ENCODE measurements at regions not wholly inside any gene's neighbourhood (a gene's known extent, or its start where the extent isn't known, plus 50 kb on each side); places are given as distances from the start of the nearest gene placed in this dataset.

DNA sequence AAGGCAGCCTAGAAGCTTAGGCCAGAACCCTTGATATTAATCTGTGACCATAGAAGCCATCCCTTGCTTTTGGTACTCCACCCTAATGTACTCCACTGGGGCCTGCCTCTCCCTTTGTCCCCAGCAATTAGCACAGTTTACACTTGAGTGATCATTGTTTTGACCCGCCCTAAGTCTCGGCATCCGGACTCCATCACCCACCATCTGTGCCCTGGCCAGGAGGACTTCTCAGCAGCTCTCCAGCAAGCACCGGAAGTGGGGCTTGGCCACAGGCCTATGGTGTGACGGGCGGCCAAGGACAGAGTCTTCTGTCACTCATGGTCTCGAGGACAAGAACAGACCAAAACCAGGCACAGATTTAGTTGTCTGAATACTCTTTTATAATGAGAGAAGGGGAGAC lies 126.5 kb upstream of the NTF3 start:
- POLR2A ChIA-PET: no interaction called here
- Mint-ChIP-seq H3K9me3 (no peaks in the 10 kb centered on the region), H3K4me3 (no peak overlapping the region), H3K4me1 (ENCODE audit: low read depth) (no peaks in the 10 kb centered on the region), H3K27ac (no peak overlapping the region), H3K27me3 (peaks cover 6% of the 10 kb centered on the region), H3K36me3 (ENCODE audit: low read depth) (no peaks in the 10 kb centered on the region)
- TF ChIP-seq, protein P1, sequence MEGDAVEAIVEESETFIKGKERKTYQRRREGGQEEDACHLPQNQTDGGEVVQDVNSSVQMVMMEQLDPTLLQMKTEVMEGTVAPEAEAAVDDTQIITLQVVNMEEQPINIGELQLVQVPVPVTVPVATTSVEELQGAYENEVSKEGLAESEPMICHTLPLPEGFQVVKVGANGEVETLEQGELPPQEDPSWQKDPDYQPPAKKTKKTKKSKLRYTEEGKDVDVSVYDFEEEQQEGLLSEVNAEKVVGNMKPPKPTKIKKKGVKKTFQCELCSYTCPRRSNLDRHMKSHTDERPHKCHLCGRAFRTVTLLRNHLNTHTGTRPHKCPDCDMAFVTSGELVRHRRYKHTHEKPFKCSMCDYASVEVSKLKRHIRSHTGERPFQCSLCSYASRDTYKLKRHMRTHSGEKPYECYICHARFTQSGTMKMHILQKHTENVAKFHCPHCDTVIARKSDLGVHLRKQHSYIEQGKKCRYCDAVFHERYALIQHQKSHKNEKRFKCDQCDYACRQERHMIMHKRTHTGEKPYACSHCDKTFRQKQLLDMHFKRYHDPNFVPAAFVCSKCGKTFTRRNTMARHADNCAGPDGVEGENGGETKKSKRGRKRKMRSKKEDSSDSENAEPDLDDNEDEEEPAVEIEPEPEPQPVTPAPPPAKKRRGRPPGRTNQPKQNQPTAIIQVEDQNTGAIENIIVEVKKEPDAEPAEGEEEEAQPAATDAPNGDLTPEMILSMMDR (IDR thresholded peaks at IDR 0.05): no peak
- H3K9me3 ChIP-seq (ENCODE audit: control insufficient read depth in 1 of 2, insufficient read depth in 1 of 2, low read length in 2 of 2): peaks cover 0 to 3% of the 10 kb centered on the region in 2 experiments
- H3K27ac ChIP-seq (ENCODE audit: low read depth in 1 of 2, low read length in 2 of 2): no peak overlapping the region
- no peak overlapping the region for H3K4me3 ChIP-seq (ENCODE audit: low read length)
- CTCF ChIA-PET: no interaction called here
- intact Hi-C loops (cut with DNase I, micrococcal nuclease): no loop called here
- ATAC-seq (ENCODE audit: poor library complexity): no peak
- peaks cover 0 to 6% of the 10 kb centered on the region in 2 experiments for H3K27me3 ChIP-seq (ENCODE audit: control insufficient read depth in 1 of 2, insufficient read depth in 2 of 2, low read length in 2 of 2)
- no peaks in the 10 kb centered on the region for H3K4me1 ChIP-seq (ENCODE audit: insufficient read depth, low read length)
- DNase-seq: no peak
- H3K36me3 ChIP-seq (ENCODE audit: insufficient read depth, low read length): no peaks in the 10 kb centered on the region

DNA sequence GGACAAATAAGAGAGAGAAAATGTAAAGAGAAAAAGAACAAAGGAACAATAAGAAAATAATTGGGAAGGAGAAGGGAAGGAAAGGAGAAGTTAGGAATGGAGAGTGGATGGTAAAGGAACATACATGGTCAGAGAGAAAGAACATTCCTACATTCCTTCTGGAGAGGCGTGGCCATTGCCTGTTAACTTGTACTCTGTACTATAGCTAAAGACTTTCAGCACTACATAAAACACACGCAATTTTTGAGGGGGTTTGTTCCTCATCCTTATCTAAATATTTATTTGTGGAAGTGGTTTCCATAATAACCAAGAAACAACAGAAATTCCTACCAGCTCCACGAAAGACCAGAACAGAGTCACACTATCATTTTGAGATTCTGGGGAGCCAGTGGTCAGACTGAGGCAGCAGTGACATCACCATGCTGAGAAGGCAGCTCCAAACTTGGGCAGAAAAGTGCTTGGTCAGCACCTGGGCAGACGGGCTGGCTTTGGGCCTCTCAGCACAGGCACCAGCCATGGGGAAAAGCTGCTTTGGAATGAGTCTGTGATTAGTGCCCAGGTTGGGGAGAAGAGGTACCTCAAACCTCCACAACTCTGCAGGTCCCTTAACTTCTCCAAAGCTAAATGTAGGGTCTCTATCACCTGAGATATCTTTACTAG lies 125.9 kb upstream of the NTF3 start:
- ChIA-PET CTCF (no interaction called here), POLR2A (no interaction called here)
- ATAC-seq (ENCODE audit: poor library complexity): no peak
- H3K27me3 Mint-ChIP-seq: peaks cover 6% of the 10 kb centered on the region
- no peaks in the 10 kb centered on the region for H3K4me1 ChIP-seq (ENCODE audit: insufficient read depth, low read length)
- no peaks in the 10 kb centered on the region for H3K36me3 ChIP-seq (ENCODE audit: insufficient read depth, low read length)
- H3K4me3 ChIP-seq (ENCODE audit: low read length): no peak overlapping the region
- DNase-seq: no peak
- no peak overlapping the region for H3K4me3 Mint-ChIP-seq
- intact Hi-C loops (cut with DNase I, micrococcal nuclease): no loop called here
- no peak overlapping the region for H3K27ac ChIP-seq (ENCODE audit: low read depth in 1 of 2, low read length in 2 of 2)
- peaks cover 0 to 3% of the 10 kb centered on the region in 2 experiments for H3K9me3 ChIP-seq (ENCODE audit: control insufficient read depth in 1 of 2, insufficient read depth in 1 of 2, low read length in 2 of 2)
- no peak overlapping the region for H3K27ac Mint-ChIP-seq
- no peaks in the 10 kb centered on the region for H3K9me3 Mint-ChIP-seq
- H3K36me3 Mint-ChIP-seq (ENCODE audit: low read depth): no peaks in the 10 kb centered on the region
- H3K4me1 Mint-ChIP-seq (ENCODE audit: low read depth): no peaks in the 10 kb centered on the region
- H3K27me3 ChIP-seq (ENCODE audit: control insufficient read depth in 1 of 2, insufficient read depth in 2 of 2, low read length in 2 of 2): peaks cover 0 to 6% of the 10 kb centered on the region in 2 experiments
- TF ChIP-seq, protein P1 (IDR thresholded peaks at IDR 0.05): no peak

DNA sequence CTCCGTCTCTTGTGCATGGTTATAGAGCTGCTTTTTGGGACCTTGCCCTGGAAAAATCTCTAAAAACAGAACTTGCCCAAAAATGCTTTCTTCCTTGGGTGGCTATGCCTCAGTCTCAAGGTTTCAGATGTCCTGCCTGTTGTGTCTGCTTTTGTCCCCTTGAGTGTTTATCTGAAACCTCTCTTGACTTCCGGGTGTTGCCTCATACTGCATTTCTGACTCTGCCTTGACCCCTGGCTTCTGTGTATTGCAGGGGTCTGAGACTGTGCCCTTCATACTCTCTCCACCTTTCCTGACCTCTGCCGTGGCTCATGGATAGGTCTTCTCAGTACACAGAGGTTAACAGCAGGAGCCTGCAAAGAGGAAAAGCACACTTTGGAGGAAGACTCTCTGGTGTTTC lies 124.8 kb upstream of the NTF3 start:
- CTCF ChIA-PET: no interaction called here
- DNase-seq: no peak
- POLR2A ChIA-PET: interaction anchor here (0.7 kb wide), 1 partner anchor 12 kb away, joined by 3 read pairs; no protein-coding TSS in a partner anchor

More for the DNA sequence above, 124.8 kb upstream of the NTF3 start:
- Histone ChIP-seq H3K9me3 (ENCODE audit: control insufficient read depth in 1 of 2, insufficient read depth in 1 of 2, low read length in 2 of 2) (peaks cover 0 to 3% of the 10 kb centered on the region in 2 experiments), H3K4me3 (ENCODE audit: low read length) (no peak overlapping the region), H3K4me1 (ENCODE audit: insufficient read depth, low read length) (no peaks in the 10 kb centered on the region), H3K36me3 (ENCODE audit: insufficient read depth, low read length) (no peaks in the 10 kb centered on the region), H3K27me3 (ENCODE audit: control insufficient read depth in 1 of 2, insufficient read depth in 2 of 2, low read length in 2 of 2) (peaks cover 0 to 2% of the 10 kb centered on the region in 2 experiments), H3K27ac (ENCODE audit: low read depth in 1 of 2, low read length in 2 of 2) (no peak overlapping the region)
- Mint-ChIP-seq H3K4me3 (no peak overlapping the region), H3K9me3 (no peaks in the 10 kb centered on the region), H3K27ac (no peak overlapping the region), H3K4me1 (ENCODE audit: low read depth) (no peaks in the 10 kb centered on the region), H3K36me3 (ENCODE audit: low read depth) (no peaks in the 10 kb centered on the region), H3K27me3 (no peaks in the 10 kb centered on the region)
- intact Hi-C loops (cut with DNase I, micrococcal nuclease): no loop called here
- TF ChIP-seq, protein P1 (IDR thresholded peaks at IDR 0.05): no peak
- no peak for ATAC-seq (ENCODE audit: poor library complexity)

All from CD4-positive, alpha-beta T cell (primary cell).